ENCODE measurements at regions not wholly inside any gene's neighbourhood (a gene's known extent, or its start where the extent isn't known, plus 50 kb on each side); places are given as distances from the start of the nearest gene placed in this dataset.

DNA sequence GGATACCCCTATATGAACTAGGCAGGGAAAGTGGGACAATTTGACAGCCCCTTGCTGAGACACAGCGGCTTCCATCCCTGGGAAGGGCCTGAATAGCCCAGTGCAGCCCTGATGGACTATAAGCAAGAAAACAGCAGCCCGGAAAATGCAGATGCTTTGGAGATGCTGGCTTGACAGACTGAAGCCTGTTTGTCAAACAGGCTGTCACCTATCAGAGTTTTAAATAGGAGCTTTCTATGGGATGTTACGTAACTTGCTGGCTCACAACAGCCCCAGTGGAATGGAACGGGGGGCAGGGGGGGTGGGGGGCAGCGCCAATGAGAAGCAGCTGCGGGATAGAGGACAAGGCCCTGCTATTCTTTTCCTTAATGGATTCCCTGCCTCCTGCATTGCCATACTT, 91.9 kb upstream of the NTM start:
- H3K27ac Mint-ChIP-seq, result no peak overlapping the region
- H3K4me3 Mint-ChIP-seq, result no peak overlapping the region
- H3K4me3 ChIP-seq (ENCODE audit: low read length), result no peak overlapping the region
- no peaks in the 10 kb centered on the region for H3K9me3 ChIP-seq (ENCODE audit: control insufficient read depth in 2 of 3, low read length in 3 of 3)
- no peaks in the 10 kb centered on the region for H3K27me3 ChIP-seq (ENCODE audit: control insufficient read depth in 2 of 2, insufficient read depth in 2 of 2, low read length in 2 of 2)
- H3K27me3 Mint-ChIP-seq, result peaks cover 0 to 12% (median 4%) of the 10 kb centered on the region in 5 donors
- peaks cover 0 to 12% (median 2%) of the 10 kb centered on the region in 11 donors for H3K9me3 Mint-ChIP-seq
- intact Hi-C loops (cut with micrococcal nuclease), result no loop called here
- DNase-seq (no peak), ATAC-seq (no peak)
- no peak overlapping the region for H3K27ac ChIP-seq (ENCODE audit: low read depth, low read length)
- H3K4me1 ChIP-seq (ENCODE audit: control insufficient read depth in 2 of 2, insufficient read depth in 2 of 2, low read length in 2 of 2), result no peaks in the 10 kb centered on the region
- CTCF ChIA-PET, result no interaction called here
- H3K4me1 Mint-ChIP-seq, result no peaks in the 10 kb centered on the region
- no peaks in the 10 kb centered on the region for H3K36me3 Mint-ChIP-seq
- POLR2A ChIA-PET, result no interaction called here
- H3K36me3 ChIP-seq (ENCODE audit: control insufficient read depth in 2 of 3, insufficient read depth in 3 of 3, low read length in 3 of 3), result no peaks in the 10 kb centered on the region

DNA sequence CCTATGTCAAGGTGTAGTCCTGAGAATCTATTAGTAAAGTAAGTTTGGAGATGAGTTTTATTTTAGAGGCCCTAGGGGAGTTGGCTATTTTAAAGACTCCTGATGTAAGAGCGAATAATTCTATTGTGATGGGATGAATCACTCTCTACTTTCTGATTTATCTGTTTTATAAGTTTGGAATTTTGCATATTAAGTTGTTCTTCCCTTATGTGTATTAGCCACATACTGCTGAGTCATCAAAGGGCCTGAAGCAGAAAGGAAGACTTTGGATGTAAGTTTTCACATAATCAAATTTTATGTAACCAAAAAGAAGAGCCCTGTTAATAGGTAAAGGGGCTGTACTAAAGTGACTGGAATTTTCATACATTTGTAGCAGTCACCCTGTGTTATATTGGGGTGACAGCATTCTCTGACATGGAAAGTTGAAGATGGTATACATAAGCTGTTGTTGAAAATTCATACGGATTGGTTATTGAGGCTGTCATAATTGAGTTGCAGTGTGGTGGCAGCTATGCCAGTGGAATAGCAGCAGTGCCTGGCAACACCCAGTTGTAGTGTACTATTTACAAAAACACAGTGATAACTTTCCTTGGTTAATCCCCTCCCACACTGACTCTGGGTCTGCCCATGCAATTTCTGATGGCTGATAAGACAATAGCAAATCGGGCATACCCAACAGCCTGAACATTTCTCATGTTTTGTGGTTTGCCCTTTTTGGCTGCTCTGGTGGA, 90.6 kb upstream of the NTM start:
- Histone ChIP-seq H3K4me1 (ENCODE audit: control insufficient read depth in 2 of 2, insufficient read depth in 2 of 2, low read length in 2 of 2) (no peaks in the 10 kb centered on the region), H3K27me3 (ENCODE audit: control insufficient read depth in 2 of 2, insufficient read depth in 2 of 2, low read length in 2 of 2) (no peaks in the 10 kb centered on the region), H3K9me3 (ENCODE audit: control insufficient read depth in 2 of 3, low read length in 3 of 3) (no peaks in the 10 kb centered on the region), H3K4me3 (ENCODE audit: low read length) (no peak overlapping the region), H3K27ac (ENCODE audit: low read depth, low read length) (no peak overlapping the region), H3K36me3 (ENCODE audit: control insufficient read depth in 2 of 3, insufficient read depth in 3 of 3, low read length in 3 of 3) (no peaks in the 10 kb centered on the region)
- H3K36me3 Mint-ChIP-seq, result no peaks in the 10 kb centered on the region
- ATAC-seq, result no peak
- ChIA-PET CTCF (no interaction called here), POLR2A (no interaction called here)
- DNase-seq, result no peak
- H3K4me3 Mint-ChIP-seq, result no peak overlapping the region
- H3K27me3 Mint-ChIP-seq, result peaks cover 0 to 12% (median 0%) of the 10 kb centered on the region in 5 donors
- H3K4me1 Mint-ChIP-seq, result no peaks in the 10 kb centered on the region
- no peak overlapping the region for H3K27ac Mint-ChIP-seq
- intact Hi-C loops (cut with micrococcal nuclease), result no loop called here
- H3K9me3 Mint-ChIP-seq, result peaks cover 0 to 12% (median 1%) of the 10 kb centered on the region in 11 donors

DNA sequence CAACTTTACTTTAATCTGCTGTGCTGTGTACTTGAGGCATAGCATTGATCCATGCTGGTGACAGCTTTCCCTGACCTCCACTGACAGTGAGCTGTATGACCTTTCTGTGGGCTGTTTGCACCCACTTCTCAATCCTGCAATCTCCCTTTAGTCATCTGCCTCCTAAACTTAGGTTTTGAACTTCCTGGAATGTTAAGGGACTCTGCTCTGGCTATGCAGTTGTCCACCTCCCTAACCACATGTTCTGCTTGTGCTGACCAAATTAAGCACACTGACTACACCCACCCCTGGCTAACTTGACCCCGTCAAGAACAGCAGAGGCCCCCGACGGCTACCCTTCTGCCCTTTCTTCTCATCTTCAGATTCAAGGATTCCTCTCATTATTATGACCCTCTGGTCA, 89.1 kb upstream of the NTM start:
- DNase-seq (no peak), ATAC-seq (no peak)
- Histone ChIP-seq H3K4me1 (ENCODE audit: control insufficient read depth in 2 of 2, insufficient read depth in 2 of 2, low read length in 2 of 2) (no peaks in the 10 kb centered on the region), H3K27me3 (ENCODE audit: control insufficient read depth in 2 of 2, insufficient read depth in 2 of 2, low read length in 2 of 2) (no peaks in the 10 kb centered on the region), H3K27ac (ENCODE audit: low read depth, low read length) (no peak overlapping the region), H3K4me3 (ENCODE audit: low read length) (no peak overlapping the region), H3K36me3 (ENCODE audit: control insufficient read depth in 2 of 3, insufficient read depth in 3 of 3, low read length in 3 of 3) (no peaks in the 10 kb centered on the region), H3K9me3 (ENCODE audit: control insufficient read depth in 2 of 3, low read length in 3 of 3) (no peaks in the 10 kb centered on the region)
- peaks cover 0 to 12% (median 1%) of the 10 kb centered on the region in 11 donors for H3K9me3 Mint-ChIP-seq
- H3K4me3 Mint-ChIP-seq, result no peak overlapping the region
- H3K4me1 Mint-ChIP-seq, result no peaks in the 10 kb centered on the region
- H3K27ac Mint-ChIP-seq, result no peak overlapping the region
- POLR2A ChIA-PET, result no interaction called here
- CTCF ChIA-PET, result no interaction called here
- peaks cover 0 to 6% (median 0%) of the 10 kb centered on the region in 5 donors for H3K27me3 Mint-ChIP-seq
- intact Hi-C loops (cut with micrococcal nuclease), result no loop called here
- no peaks in the 10 kb centered on the region for H3K36me3 Mint-ChIP-seq

DNA sequence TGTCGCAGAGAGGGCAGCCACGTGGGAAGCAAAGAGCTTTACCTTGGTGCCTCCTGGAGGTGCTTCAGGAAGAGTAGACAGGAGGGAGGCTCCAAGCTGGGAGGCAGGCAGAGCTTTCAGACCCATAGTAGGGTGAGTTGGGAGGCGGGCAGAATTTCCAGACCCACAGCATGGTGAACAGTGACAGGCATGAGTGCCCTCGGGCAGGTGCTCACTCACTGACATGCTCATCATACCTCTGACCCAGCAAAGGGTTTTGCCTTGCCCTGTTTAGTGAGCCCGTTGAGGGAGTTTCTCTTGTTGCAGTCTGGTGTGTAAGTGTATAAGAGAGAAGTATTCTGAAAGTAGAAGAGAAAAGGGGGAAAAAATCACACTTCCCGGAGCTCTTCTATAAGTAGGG, 86.4 kb upstream of the NTM start:
- no peaks in the 10 kb centered on the region for H3K9me3 ChIP-seq (ENCODE audit: control insufficient read depth in 2 of 3, low read length in 3 of 3)
- no peaks in the 10 kb centered on the region for H3K4me1 ChIP-seq (ENCODE audit: control insufficient read depth in 2 of 2, insufficient read depth in 2 of 2, low read length in 2 of 2)
- DNase-seq (no peak), ATAC-seq (no peak)
- intact Hi-C loops (cut with micrococcal nuclease), result no loop called here
- ChIA-PET POLR2A (no interaction called here), CTCF (no interaction called here)
- no peak overlapping the region for H3K4me3 Mint-ChIP-seq
- peaks cover 0 to 4% (median 0%) of the 10 kb centered on the region in 5 donors for H3K27me3 Mint-ChIP-seq
- H3K36me3 ChIP-seq (ENCODE audit: control insufficient read depth in 2 of 3, insufficient read depth in 3 of 3, low read length in 3 of 3), result no peaks in the 10 kb centered on the region
- no peak overlapping the region for H3K27ac ChIP-seq (ENCODE audit: low read depth, low read length)
- peaks cover 0 to 10% (median 1%) of the 10 kb centered on the region in 11 donors for H3K9me3 Mint-ChIP-seq
- H3K27me3 ChIP-seq (ENCODE audit: control insufficient read depth in 2 of 2, insufficient read depth in 2 of 2, low read length in 2 of 2), result no peaks in the 10 kb centered on the region
- H3K36me3 Mint-ChIP-seq, result no peaks in the 10 kb centered on the region
- H3K4me1 Mint-ChIP-seq, result no peaks in the 10 kb centered on the region
- no peak overlapping the region for H3K4me3 ChIP-seq (ENCODE audit: low read length)
- H3K27ac Mint-ChIP-seq, result no peak overlapping the region

DNA sequence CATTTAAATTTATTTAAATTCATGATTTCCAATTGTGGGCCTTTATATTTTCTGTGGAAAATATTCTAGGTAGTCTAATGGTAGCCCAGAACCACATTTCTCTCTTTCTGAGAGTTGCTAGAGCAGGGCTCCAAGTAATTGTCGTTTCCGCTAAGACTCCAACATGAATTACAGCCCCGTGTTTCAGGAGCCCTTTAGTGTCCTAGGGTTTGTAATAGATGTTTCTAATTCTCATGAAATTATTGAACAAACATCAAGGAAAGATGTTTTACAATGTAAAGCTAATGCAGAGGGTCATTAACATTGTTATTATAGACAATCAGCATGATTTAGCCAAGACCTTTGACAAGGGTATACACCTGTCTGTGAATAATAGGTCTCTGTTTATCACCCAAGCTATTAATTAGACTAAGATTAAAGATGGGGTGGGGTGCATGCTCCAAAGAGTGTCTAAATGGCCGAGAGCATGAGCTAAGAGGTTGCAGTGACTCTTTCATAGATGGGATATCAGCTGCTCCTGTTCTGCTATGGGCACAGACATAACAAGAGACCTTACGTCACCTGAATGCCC, 81.8 kb upstream of the NTM start:
- H3K9me3 Mint-ChIP-seq, result peaks cover 0 to 7% (median 0%) of the 10 kb centered on the region in 11 donors
- H3K36me3 Mint-ChIP-seq, result no peaks in the 10 kb centered on the region
- DNase-seq (no peak), ATAC-seq (no peak)
- Histone ChIP-seq H3K4me3 (ENCODE audit: low read length) (no peak overlapping the region), H3K4me1 (ENCODE audit: control insufficient read depth in 2 of 2, insufficient read depth in 2 of 2, low read length in 2 of 2) (no peaks in the 10 kb centered on the region), H3K27me3 (ENCODE audit: control insufficient read depth in 2 of 2, insufficient read depth in 2 of 2, low read length in 2 of 2) (no peaks in the 10 kb centered on the region), H3K9me3 (ENCODE audit: control insufficient read depth in 2 of 3, low read length in 3 of 3) (no peaks in the 10 kb centered on the region), H3K27ac (ENCODE audit: low read depth, low read length) (no peak overlapping the region), H3K36me3 (ENCODE audit: control insufficient read depth in 2 of 3, insufficient read depth in 3 of 3, low read length in 3 of 3) (no peaks in the 10 kb centered on the region)
- no peak overlapping the region for H3K27ac Mint-ChIP-seq
- no peak overlapping the region for H3K4me3 Mint-ChIP-seq
- CTCF ChIA-PET, result no interaction called here
- no peaks in the 10 kb centered on the region for H3K4me1 Mint-ChIP-seq
- intact Hi-C loops (cut with micrococcal nuclease), result no loop called here
- peaks cover 0 to 4% (median 0%) of the 10 kb centered on the region in 5 donors for H3K27me3 Mint-ChIP-seq
- POLR2A ChIA-PET, result no interaction called here

DNA sequence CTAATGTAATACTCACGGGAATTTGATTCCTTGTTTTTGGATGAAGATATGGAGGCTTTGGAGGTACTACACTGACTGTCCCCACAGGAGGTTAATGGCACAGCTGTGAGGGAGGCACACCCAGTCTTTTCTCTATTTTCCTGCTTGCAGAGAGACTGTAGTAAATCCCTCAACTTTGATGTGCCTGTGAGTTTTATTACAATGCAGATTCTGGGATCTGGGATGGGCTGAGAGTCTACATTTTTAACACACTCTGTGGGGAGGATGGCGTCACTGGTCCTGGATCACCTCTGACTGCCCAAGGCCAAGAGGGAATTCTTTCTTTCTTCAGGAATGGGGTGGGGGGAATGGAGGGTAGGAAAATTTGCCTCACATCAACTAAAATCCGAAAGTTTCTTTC, 80.2 kb upstream of the NTM start:
- Histone ChIP-seq H3K36me3 (ENCODE audit: control insufficient read depth in 2 of 3, insufficient read depth in 3 of 3, low read length in 3 of 3) (no peaks in the 10 kb centered on the region), H3K9me3 (ENCODE audit: control insufficient read depth in 2 of 3, low read length in 3 of 3) (no peaks in the 10 kb centered on the region), H3K4me3 (ENCODE audit: low read length) (no peak overlapping the region), H3K27me3 (ENCODE audit: control insufficient read depth in 2 of 2, insufficient read depth in 2 of 2, low read length in 2 of 2) (no peaks in the 10 kb centered on the region), H3K27ac (ENCODE audit: low read depth, low read length) (no peak overlapping the region), H3K4me1 (ENCODE audit: control insufficient read depth in 2 of 2, insufficient read depth in 2 of 2, low read length in 2 of 2) (no peaks in the 10 kb centered on the region)
- POLR2A ChIA-PET, result no interaction called here
- intact Hi-C loops (cut with micrococcal nuclease), result no loop called here
- no peaks in the 10 kb centered on the region for H3K36me3 Mint-ChIP-seq
- DNase-seq (no peak), ATAC-seq (no peak)
- no peaks in the 10 kb centered on the region for H3K4me1 Mint-ChIP-seq
- H3K4me3 Mint-ChIP-seq, result no peak overlapping the region
- CTCF ChIA-PET, result no interaction called here
- H3K27ac Mint-ChIP-seq, result no peak overlapping the region
- peaks cover 0 to 7% (median 0%) of the 10 kb centered on the region in 11 donors for H3K9me3 Mint-ChIP-seq
- H3K27me3 Mint-ChIP-seq, result peaks cover 0 to 4% (median 0%) of the 10 kb centered on the region in 5 donors

DNA sequence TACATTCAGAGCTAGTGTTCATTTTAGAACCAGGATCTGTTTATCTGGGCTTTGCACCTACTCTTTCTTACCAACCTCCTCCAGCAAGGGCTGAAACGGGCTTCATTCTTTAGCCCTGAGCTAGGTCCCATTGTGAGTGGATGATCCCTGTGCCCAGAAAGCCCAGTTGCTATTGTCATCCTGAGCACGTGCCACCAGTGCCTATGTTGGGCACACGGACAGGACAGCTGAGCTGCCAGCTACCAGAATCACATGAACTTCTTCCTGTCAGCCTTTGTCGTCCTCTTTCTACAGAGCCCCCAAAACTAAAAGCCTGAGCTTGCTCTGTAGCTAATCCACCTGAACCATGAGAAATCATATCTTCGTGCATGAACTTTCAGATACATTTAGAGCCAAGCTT, 74.4 kb upstream of the NTM start:
- no peaks in the 10 kb centered on the region for H3K36me3 ChIP-seq (ENCODE audit: control insufficient read depth in 2 of 3, insufficient read depth in 3 of 3, low read length in 3 of 3)
- ChIA-PET POLR2A (no interaction called here), CTCF (no interaction called here)
- H3K4me3 Mint-ChIP-seq, result no peak overlapping the region
- H3K9me3 Mint-ChIP-seq, result peaks cover 0 to 8% (median 4%) of the 10 kb centered on the region in 11 donors
- intact Hi-C loops (cut with micrococcal nuclease), result no loop called here
- no peaks in the 10 kb centered on the region for H3K4me1 ChIP-seq (ENCODE audit: control insufficient read depth in 2 of 2, insufficient read depth in 2 of 2, low read length in 2 of 2)
- no peaks in the 10 kb centered on the region for H3K4me1 Mint-ChIP-seq
- ATAC-seq (no peak), DNase-seq (no peak)
- H3K4me3 ChIP-seq (ENCODE audit: low read length), result no peak overlapping the region
- H3K27ac ChIP-seq (ENCODE audit: low read depth, low read length), result no peak overlapping the region
- peaks cover 7 to 27% (median 15%) of the 10 kb centered on the region in 5 donors for H3K27me3 Mint-ChIP-seq
- H3K27ac Mint-ChIP-seq, result no peak overlapping the region
- H3K27me3 ChIP-seq (ENCODE audit: control insufficient read depth in 2 of 2, insufficient read depth in 2 of 2, low read length in 2 of 2), result no peaks in the 10 kb centered on the region
- H3K36me3 Mint-ChIP-seq, result peaks cover 0 to 4% (median 0%) of the 10 kb centered on the region in 5 donors
- no peaks in the 10 kb centered on the region for H3K9me3 ChIP-seq (ENCODE audit: control insufficient read depth in 2 of 3, low read length in 3 of 3)

Measured in naive thymus-derived CD4-positive, alpha-beta T cell (primary cell).